Heart right ventricle (tissue), 16 donors: ENCODE measurements at regions not wholly inside any gene's neighbourhood (a gene's known extent, or its start where the extent isn't known, plus 50 kb on each side); places are given as distances from the start of the nearest gene placed in this dataset.
"Not testable (repeated sequence)": the region's sequence is repeated elsewhere in the genome, so short reads cannot be mapped to it uniquely, and the experiment has no call there.

Experiments used
- ATAC-seq, 8 donors: fragments of 200-7000 bp; cut with Tn5 transposase; one replicate each; pipeline ENCODE4 v1.9.1; 2020; ENCODE audit warnings: mild to moderate bottlenecking in 8 of 8, moderate library complexity in 8 of 8, moderate number of reproducible peaks in 1 of 8
- DNase-seq, 2 donors: peaks; one replicate each; pipeline ENCODE4 v3.0.0-alpha.2; 2020
- H3K27ac ChIP-seq, 10 donors: fragments of 200-600 bp; sonication (generic) in 2 of 10; one replicate each; pipeline versions ENCODE4 v1.5.0 to v1.8.0; 2020 to 2022; ENCODE audit warnings: mild to moderate bottlenecking in 3 of 10
- H3K27me3 ChIP-seq, 7 donors: fragments of 200-600 bp; one replicate each; pipeline ENCODE4 v1.8.0; 2021 to 2022; ENCODE audit warnings: mild to moderate bottlenecking in 2 of 7
- H3K36me3 ChIP-seq, 9 donors: fragments of 200-600 bp; sonication (generic) in 1 of 9; one replicate each; pipeline versions ENCODE4 v1.5.0 to v1.8.0; 2020 to 2022; ENCODE audit warnings: mild to moderate bottlenecking in 2 of 9
- H3K4me1 ChIP-seq, 9 donors: fragments of 200-600 bp; sonication (generic) in 1 of 9; one replicate each; pipeline versions ENCODE4 v1.5.0 to v1.8.0; 2020 to 2022; ENCODE audit warnings: mild to moderate bottlenecking in 4 of 9
- H3K4me3 ChIP-seq, 10 donors: fragments of 200-600 bp; sonication (generic) in 2 of 10; one replicate each; pipeline versions ENCODE4 v1.5.0 to v1.8.0; 2020 to 2022; ENCODE audit warnings: mild to moderate bottlenecking in 7 of 10, moderate library complexity in 2 of 10
- H3K9me3 ChIP-seq, 11 donors: fragments of 200-600 bp in 10 of 11; sonication (generic) in 2 of 11; one replicate each; pipeline versions ENCODE4 v1.5.0 to v1.8.0; 2013 to 2022; ENCODE audit warnings: mild to moderate bottlenecking in 2 of 11, control low read depth in 1 of 11, moderate library complexity in 1 of 11
- WGBS, 2 donors: extraction: QIAGEN DNeasy Blood & Tissue Kit; methylation state at CpG; one replicate each; pipeline ENCODE4 v1.1.7; 2013; ENCODE audit warnings: inconsistent platforms in 1 of 2; 5-methylcytosine and 5-hydroxymethylcytosine counted together
- intact Hi-C, 10 donors: fragments of 100-400 bp; cut with DNase I; formaldehyde crosslinking; loops; one replicate each; pipeline versions ENCODE4 v1.11.1 to v1.14.2; 2022
- TF ChIP-seq, protein P1 (sequence below), 9 donors: fragments of 200-600 bp; sonication (generic) in 2 of 9; IDR thresholded peaks; one replicate each; pipeline versions ENCODE4 v1.5.0 to v1.8.0; 2021 to 2022; ENCODE audit warnings: antibody characterized with exemption in 9 of 9, mild to moderate bottlenecking in 5 of 9, moderate library complexity in 1 of 9
- donor health status: Arrhythmogenic right ventricular cardiomyopathy.
- donor health status: ischemic (EF 13 %, LVEDD 7.1; RV severe dilation, severe dysfunction).
- donor health status: healthy with polysubstance abuse.
- donor health status: DM: no; HTN: yes; CAD: no.
- donor health status: DM: no; HTN: no; CAD: no.
- donor health status: ischemic (EF 25% LVEDD 6.9; RV normal size, moderate dysfunction).
- donor health status: ischemic (EF 25% LVEDD 5.7; RV mildly dilated, moderate dysfunction).
- donor health status: healthy.
- donor health status: DM: yes; HTN: yes; CAD: no.
- donor health status: Ischemic cardiomyopathy.
- donor health status: ischemic (EF 35%, LVEDD 5.7; RV mildly dilated, moderate dysfunction).
- donor health status: nonischemic (EF 11% LVEDD 7.7; RV severe dilation, severe dysfunction).
- donor health status: DM: yes; HTN: yes; CAD: no.
- donor health status: PGD.
- donor health status: ischemic (EF 29% LVEDD 5.4; RV normal size, mild dysfunction).
- donor health status: nonischemic (EF 23%, LVEDD 6.1; RV moderate dilation, normal function).

DNA sequence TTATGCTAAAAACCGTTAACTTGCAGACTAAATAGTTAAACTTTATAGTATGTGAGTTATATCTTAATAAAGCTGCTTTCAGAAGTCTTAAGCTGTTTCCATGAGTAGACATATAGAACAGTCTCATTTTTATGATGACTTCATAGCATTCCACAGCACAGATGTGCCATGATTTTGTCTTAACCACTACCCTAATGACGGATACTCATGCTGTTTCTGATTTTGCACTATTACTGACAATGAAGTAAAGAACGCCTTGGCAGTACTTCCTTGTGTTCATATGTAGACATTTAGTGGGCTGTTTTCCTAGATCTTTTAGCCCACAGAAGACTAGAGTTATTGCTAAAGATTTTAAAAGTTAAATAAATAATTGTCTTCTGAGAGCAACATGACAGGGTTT is 175.6 kb upstream of the RAB6C start:
- Histone ChIP-seq H3K9me3 (no peaks in the 10 kb centered on the region), H3K27me3 (peaks cover 0 to 54% (median 28%) of the 10 kb centered on the region in 7 donors), H3K27ac (no peak overlapping the region), H3K4me3 (no peak overlapping the region), H3K36me3 (no peaks in the 10 kb centered on the region), H3K4me1 (no peaks in the 10 kb centered on the region)
- DNase-seq (no peak), ATAC-seq (no peak)
- TF ChIP-seq, protein P1, sequence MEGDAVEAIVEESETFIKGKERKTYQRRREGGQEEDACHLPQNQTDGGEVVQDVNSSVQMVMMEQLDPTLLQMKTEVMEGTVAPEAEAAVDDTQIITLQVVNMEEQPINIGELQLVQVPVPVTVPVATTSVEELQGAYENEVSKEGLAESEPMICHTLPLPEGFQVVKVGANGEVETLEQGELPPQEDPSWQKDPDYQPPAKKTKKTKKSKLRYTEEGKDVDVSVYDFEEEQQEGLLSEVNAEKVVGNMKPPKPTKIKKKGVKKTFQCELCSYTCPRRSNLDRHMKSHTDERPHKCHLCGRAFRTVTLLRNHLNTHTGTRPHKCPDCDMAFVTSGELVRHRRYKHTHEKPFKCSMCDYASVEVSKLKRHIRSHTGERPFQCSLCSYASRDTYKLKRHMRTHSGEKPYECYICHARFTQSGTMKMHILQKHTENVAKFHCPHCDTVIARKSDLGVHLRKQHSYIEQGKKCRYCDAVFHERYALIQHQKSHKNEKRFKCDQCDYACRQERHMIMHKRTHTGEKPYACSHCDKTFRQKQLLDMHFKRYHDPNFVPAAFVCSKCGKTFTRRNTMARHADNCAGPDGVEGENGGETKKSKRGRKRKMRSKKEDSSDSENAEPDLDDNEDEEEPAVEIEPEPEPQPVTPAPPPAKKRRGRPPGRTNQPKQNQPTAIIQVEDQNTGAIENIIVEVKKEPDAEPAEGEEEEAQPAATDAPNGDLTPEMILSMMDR (IDR thresholded peaks at IDR 0.05) = no peak
- intact Hi-C loops = no loop called here
- WGBS, 2 donors = 83 to 85% methylated on average over 3 of the region's 3 CpGs

DNA sequence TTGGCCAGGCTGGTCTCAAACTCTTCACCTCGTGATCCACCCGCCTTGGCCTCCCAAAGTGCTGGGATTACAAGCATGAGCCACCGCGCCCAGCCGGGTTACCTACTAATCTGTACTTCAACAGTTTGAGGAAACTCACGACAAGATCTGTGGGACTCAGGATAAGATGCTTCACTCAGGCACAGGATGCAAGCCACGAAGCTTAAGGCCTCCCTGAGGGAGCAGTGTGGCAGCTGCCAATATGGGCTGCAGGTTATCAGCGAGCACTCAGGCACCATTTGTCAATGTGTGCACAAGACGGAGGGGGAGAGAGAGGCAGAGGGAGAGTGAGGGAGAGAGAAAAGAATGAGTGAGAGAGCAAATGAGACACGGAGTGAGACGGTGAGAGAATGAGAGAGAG is 173.6 kb upstream of the RAB6C start:
- Histone ChIP-seq H3K27ac (no peak overlapping the region), H3K9me3 (no peaks in the 10 kb centered on the region), H3K4me3 (no peak overlapping the region), H3K4me1 (no peaks in the 10 kb centered on the region), H3K36me3 (no peaks in the 10 kb centered on the region), H3K27me3 (peaks cover 0 to 70% (median 39%) of the 10 kb centered on the region in 7 donors)
- TF ChIP-seq, protein P1 (IDR thresholded peaks at IDR 0.05) = no peak
- ATAC-seq (no peak), DNase-seq (no peak)
- intact Hi-C loops = no loop called here
- 40 to 46% methylated on average over 11 of the region's 11 CpGs for WGBS, 2 donors

DNA sequence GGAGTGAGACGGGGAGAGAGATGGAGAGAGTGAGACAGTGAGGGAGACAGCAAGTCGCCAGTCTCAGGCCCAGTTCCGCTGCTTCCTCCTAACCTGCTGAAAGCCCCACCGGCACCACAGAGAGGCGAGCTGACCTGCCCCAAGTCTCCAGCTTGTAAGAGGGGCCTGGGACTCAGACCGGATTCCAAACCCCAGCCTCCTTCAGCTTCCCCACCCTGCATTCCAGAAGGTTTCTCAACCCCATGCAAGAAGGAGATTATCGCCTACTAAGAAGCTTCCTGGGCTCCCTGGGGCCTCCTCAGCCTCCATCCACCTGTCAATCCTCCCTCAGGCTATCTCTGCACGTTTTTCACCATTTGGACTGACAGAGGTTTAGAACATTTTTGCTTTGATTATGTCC is 173.1 kb upstream of the RAB6C start:
- intact Hi-C loops = no loop called here
- TF ChIP-seq, protein P1 (IDR thresholded peaks at IDR 0.05) = no peak
- no peak overlapping the region for H3K27ac ChIP-seq
- ATAC-seq (no peak), DNase-seq (no peak)
- no peak overlapping the region for H3K4me3 ChIP-seq
- no peaks in the 10 kb centered on the region for H3K4me1 ChIP-seq
- WGBS, 2 donors = 61 to 63% methylated on average over 8 of the region's 8 CpGs
- no peaks in the 10 kb centered on the region for H3K36me3 ChIP-seq
- no peaks in the 10 kb centered on the region for H3K9me3 ChIP-seq
- H3K27me3 ChIP-seq = peaks cover 0 to 74% (median 39%) of the 10 kb centered on the region in 7 donors

DNA sequence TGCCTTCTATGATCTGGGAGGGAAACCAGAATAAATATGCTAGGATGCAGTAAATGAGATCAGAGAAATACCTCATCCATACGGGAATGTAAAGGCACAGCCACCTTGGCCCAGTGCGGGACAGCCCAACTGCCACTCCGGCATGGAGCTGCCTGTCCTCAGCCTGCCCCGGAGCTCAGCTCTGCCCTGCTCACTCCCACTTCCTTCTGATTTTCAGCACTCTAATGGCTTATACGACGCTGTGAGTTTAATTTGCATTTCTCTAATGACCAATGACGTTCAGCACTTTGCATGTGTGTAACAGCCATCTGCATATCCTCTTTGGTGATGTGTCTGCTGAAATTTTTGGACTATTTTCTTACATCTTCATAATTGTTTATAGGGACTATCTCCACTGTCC is 172.5 kb upstream of the RAB6C start:
- 33 to 39% methylated on average over 7 of the region's 7 CpGs for WGBS, 2 donors
- peaks cover 0 to 4% (median 0%) of the 10 kb centered on the region in 9 donors for H3K4me1 ChIP-seq
- H3K27me3 ChIP-seq = peaks cover 0 to 81% (median 38%) of the 10 kb centered on the region in 7 donors
- H3K36me3 ChIP-seq = no peaks in the 10 kb centered on the region
- no peak overlapping the region for H3K4me3 ChIP-seq
- intact Hi-C loops = no loop called here
- TF ChIP-seq, protein P1 (IDR thresholded peaks at IDR 0.05) = no peak
- DNase-seq = no peak
- no peaks in the 10 kb centered on the region for H3K9me3 ChIP-seq
- no peak overlapping the region for H3K27ac ChIP-seq
- no peak for ATAC-seq

DNA sequence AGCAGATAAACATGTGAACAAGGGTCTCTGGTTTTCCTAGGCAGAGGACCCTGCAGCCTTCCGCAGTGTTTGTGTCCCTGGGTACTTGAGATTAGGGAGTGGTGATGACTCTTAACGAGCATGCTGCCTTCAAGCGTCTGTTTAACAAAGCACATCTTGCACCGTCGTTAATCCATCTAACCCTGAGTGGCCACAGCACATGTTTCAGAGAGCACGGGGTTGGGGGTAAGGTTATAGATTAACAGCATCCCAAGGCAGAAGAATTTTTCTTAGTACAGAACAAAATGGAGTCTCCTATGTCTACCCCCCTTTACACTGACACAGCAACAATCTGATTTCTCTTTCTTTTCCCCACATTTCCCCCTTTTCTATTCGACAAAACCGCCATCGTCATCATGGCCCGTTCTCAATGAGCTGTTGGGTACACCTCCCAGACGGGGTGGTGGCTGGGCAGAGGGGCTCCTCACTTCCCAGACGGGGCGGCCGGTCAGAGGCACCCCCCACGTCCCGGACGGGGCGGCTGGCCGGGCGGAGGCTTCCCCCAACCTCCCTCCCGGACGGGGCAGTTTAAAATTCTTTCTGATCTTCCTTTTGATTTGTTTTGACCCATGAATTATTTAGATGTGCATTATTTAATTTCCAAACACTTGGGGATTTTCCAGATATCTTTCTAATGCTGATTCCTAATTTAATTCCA is 171.7 kb upstream of the RAB6C start:
- WGBS, 2 donors = 74 to 76% methylated on average over 21 of the region's 22 CpGs
- intact Hi-C loops, H3K4me3 ChIP-seq, H3K9me3 ChIP-seq, H3K27ac ChIP-seq, H3K36me3 ChIP-seq, ATAC-seq, DNase-seq: not testable (repeated sequence)
- peaks cover 0 to 11% (median 0%) of the 10 kb centered on the region in 9 donors for H3K4me1 ChIP-seq
- H3K27me3 ChIP-seq = peaks cover 0 to 74% (median 44%) of the 10 kb centered on the region in 7 donors
